A673 (cell line): ENCODE measurements at regions not wholly inside any gene's neighbourhood (a gene's known extent, or its start where the extent isn't known, plus 50 kb on each side); places are given as distances from the start of the nearest gene placed in this dataset.

Source experiments
- CTCF ChIP-seq: fragments of 300-800, 200-600 bp; sonication (generic); conservative IDR thresholded peaks from 2 replicates; pipeline ENCODE4 v1.5.1; 2017; ENCODE audit warnings: low read depth, mild to moderate bottlenecking, antibody characterized with exemption, low read length, moderate library complexity, mixed read lengths
- EZH2 ChIP-seq: fragments of 200-600 bp; sonication (generic); IDR thresholded peaks from 2 replicates; pipeline ENCODE4 v1.6.1; 2017; ENCODE audit warnings: borderline replicate concordance, low read depth, mild to moderate bottlenecking, mixed read lengths, antibody characterized with exemption, low read length; ENCODE audit not compliant: poor library complexity, severe bottlenecking

- no peak for TF ChIP-seq CTCF
- no peak for TF ChIP-seq EZH2
Measured at GRCh38 chrX:118259213-118259612, 86.7 kb upstream of the WDR44 start.
